B cell (primary cell): ENCODE measurements at regions not wholly inside any gene's neighbourhood (a gene's known extent, or its start where the extent isn't known, plus 50 kb on each side); places are given as distances from the start of the nearest gene placed in this dataset.

Source experiments
- EZH2 ChIP-seq: IDR thresholded peaks from 2 replicates; pipeline ENCODE4 v1.6.1; 2012; ENCODE audit warnings: borderline replicate concordance, low read depth, mild to moderate bottlenecking, moderate library complexity, low read length; ENCODE audit not compliant: insufficient read depth, poor library complexity, severe bottlenecking
- TF ChIP-seq, protein P1 (sequence below): fragments of 200-600 bp; IDR thresholded peaks from one replicate; pipeline ENCODE4 v1.8.0; 2022; ENCODE audit warnings: antibody characterized with exemption, mild to moderate bottlenecking

DNA sequence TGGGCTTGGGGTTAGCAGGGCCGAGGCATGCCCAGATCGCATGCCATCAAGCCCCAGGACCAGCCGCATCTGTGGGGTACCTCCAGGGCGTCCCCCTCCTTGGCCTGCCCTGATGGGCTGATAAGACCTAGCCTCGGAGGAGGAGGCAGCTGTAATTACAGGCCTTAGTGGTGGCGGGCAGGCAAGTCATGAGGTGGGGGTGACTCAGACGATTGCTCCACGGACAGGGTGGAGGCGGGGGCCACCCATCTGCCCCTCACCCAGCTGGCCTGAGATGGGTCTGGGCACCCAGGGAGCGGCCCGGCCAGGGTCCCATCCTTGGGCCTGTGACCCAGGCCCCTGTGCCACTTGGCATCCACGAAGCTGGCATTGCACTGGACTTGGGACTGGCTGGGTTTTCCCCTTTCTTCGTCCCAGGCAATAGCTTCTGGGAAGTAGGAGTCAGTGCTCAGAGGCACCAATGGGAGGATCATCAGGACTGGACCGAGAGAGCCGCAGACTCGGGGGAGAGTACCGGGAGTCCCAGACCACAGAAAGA, 57.5 kb downstream of the CEBPB start:
- TF ChIP-seq, protein P1, sequence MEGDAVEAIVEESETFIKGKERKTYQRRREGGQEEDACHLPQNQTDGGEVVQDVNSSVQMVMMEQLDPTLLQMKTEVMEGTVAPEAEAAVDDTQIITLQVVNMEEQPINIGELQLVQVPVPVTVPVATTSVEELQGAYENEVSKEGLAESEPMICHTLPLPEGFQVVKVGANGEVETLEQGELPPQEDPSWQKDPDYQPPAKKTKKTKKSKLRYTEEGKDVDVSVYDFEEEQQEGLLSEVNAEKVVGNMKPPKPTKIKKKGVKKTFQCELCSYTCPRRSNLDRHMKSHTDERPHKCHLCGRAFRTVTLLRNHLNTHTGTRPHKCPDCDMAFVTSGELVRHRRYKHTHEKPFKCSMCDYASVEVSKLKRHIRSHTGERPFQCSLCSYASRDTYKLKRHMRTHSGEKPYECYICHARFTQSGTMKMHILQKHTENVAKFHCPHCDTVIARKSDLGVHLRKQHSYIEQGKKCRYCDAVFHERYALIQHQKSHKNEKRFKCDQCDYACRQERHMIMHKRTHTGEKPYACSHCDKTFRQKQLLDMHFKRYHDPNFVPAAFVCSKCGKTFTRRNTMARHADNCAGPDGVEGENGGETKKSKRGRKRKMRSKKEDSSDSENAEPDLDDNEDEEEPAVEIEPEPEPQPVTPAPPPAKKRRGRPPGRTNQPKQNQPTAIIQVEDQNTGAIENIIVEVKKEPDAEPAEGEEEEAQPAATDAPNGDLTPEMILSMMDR, result no peak
- TF ChIP-seq EZH2, result no peak
